ENCODE measurements at regions not wholly inside any gene's neighbourhood (a gene's known extent, or its start where the extent isn't known, plus 50 kb on each side); places are given as distances from the start of the nearest gene placed in this dataset.

DNA sequence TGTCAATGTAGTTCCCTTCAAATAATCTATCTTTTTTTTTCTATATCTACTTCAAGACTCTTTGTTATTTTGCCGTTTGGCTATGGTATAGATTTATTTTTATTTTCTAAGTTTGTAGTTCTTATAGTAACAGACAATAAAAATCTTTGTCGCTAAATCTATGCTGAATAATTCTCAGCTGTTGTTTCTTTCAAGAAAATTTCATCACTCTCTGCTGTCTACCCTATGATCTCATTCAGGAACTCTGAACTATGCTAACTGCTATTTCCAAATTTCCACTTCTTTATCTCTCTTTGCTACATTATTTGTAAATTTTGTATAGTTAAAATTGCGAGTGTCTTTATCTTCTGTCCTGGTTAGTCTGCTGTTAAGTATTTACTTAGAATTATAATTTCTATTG is 353.6 kb downstream of the LRFN5 start:
- DNase-seq (ENCODE audit: low spot score) (no peak), ATAC-seq (no peak)
- Histone ChIP-seq H3K79me2 (replicated peaks; ENCODE audit: insufficient read depth) (no peaks in the 10 kb centered on the region), H3F3A (replicated peaks; ENCODE audit: low read depth) (no peaks in the 10 kb centered on the region), H3K9me2 (ENCODE audit: insufficient read depth) (no peaks in the 10 kb centered on the region), H3K27me3 (ENCODE audit: insufficient read depth) (no peaks in the 10 kb centered on the region), H4K20me1 (replicated peaks; ENCODE audit: insufficient read depth) (no peaks in the 10 kb centered on the region), H3K27ac (ENCODE audit: low read depth) (no peak overlapping the region), H3K4me1 (ENCODE audit: insufficient read depth) (no peaks in the 10 kb centered on the region), H3K36me3 (ENCODE audit: insufficient read depth) (no peaks in the 10 kb centered on the region), H3K4me3 (no peak overlapping the region), H3K4me2 (no peak overlapping the region), H2AFZ (no peak overlapping the region)
- TF ChIP-seq JUNB (IDR thresholded peaks at IDR 0.05; ENCODE audit: unreplicated experiment): no peak
- TF ChIP-seq, protein P1, sequence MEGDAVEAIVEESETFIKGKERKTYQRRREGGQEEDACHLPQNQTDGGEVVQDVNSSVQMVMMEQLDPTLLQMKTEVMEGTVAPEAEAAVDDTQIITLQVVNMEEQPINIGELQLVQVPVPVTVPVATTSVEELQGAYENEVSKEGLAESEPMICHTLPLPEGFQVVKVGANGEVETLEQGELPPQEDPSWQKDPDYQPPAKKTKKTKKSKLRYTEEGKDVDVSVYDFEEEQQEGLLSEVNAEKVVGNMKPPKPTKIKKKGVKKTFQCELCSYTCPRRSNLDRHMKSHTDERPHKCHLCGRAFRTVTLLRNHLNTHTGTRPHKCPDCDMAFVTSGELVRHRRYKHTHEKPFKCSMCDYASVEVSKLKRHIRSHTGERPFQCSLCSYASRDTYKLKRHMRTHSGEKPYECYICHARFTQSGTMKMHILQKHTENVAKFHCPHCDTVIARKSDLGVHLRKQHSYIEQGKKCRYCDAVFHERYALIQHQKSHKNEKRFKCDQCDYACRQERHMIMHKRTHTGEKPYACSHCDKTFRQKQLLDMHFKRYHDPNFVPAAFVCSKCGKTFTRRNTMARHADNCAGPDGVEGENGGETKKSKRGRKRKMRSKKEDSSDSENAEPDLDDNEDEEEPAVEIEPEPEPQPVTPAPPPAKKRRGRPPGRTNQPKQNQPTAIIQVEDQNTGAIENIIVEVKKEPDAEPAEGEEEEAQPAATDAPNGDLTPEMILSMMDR (conservative IDR thresholded peaks at IDR 0.05; ENCODE audit: low read depth in 2 of 2): no peak
- no peaks in the 10 kb centered on the region; the same call in 2 of the 3 replicates for H3K9me3 Mint-ChIP-seq
- no peak overlapping the region for H3K4me3 Mint-ChIP-seq
- no peaks in the 10 kb centered on the region for H3K4me1 Mint-ChIP-seq
- no peak overlapping the region for H3K27ac Mint-ChIP-seq
- no peaks in the 10 kb centered on the region for H3K27me3 Mint-ChIP-seq (ENCODE audit: insufficient read depth, low read depth, poor library complexity)
- H3K36me3 Mint-ChIP-seq (ENCODE audit: low read depth): no peaks in the 10 kb centered on the region

DNA sequence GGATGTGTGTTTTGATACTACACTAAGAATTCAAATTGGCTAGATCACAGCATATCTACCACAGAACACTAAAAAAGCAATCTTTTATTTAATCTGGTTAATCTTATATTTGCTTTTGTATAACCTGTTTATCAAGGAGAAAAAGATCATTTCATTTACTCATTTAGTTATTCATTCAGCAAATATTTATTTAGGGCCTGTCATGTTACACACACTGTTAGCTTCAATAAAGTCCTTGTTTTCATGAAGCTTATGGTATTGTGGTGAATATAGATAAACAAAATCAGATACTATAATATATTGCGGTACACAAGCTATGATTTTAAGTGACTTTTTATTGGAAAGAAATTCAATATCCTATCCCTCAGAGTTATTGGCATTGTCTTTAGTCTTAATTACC is 350.8 kb downstream of the LRFN5 start:
- no peaks in the 10 kb centered on the region for H3K9me3 Mint-ChIP-seq
- no peak overlapping the region for H3K4me3 Mint-ChIP-seq
- Histone ChIP-seq H2AFZ (no peak overlapping the region), H3K27me3 (ENCODE audit: insufficient read depth) (no peaks in the 10 kb centered on the region), H3K4me1 (ENCODE audit: insufficient read depth) (no peaks in the 10 kb centered on the region), H3K9me2 (ENCODE audit: insufficient read depth) (no peaks in the 10 kb centered on the region), H3K36me3 (ENCODE audit: insufficient read depth) (no peaks in the 10 kb centered on the region), H3K4me2 (no peak overlapping the region), H3F3A (replicated peaks; ENCODE audit: low read depth) (no peaks in the 10 kb centered on the region), H3K4me3 (no peak overlapping the region), H4K20me1 (replicated peaks; ENCODE audit: insufficient read depth) (no peaks in the 10 kb centered on the region), H3K27ac (ENCODE audit: low read depth) (no peak overlapping the region), H3K79me2 (replicated peaks; ENCODE audit: insufficient read depth) (no peaks in the 10 kb centered on the region)
- DNase-seq (ENCODE audit: low spot score) (no peak), ATAC-seq (no peak)
- no peak overlapping the region for H3K27ac Mint-ChIP-seq
- no peaks in the 10 kb centered on the region for H3K36me3 Mint-ChIP-seq (ENCODE audit: low read depth)
- no peaks in the 10 kb centered on the region for H3K27me3 Mint-ChIP-seq (ENCODE audit: insufficient read depth, low read depth, poor library complexity)
- H3K4me1 Mint-ChIP-seq: no peaks in the 10 kb centered on the region
- TF ChIP-seq, protein P1 (conservative IDR thresholded peaks at IDR 0.05; ENCODE audit: low read depth in 2 of 2): no peak
- TF ChIP-seq NANOG (IDR thresholded peaks at IDR 0.05; ENCODE audit: borderline replicate concordance) (no peak), EZH2 (IDR thresholded peaks at IDR 0.05; ENCODE audit: low read depth, unreplicated experiment) (no peak), POLR2AphosphoS5 (IDR thresholded peaks at IDR 0.05; ENCODE audit: low read depth) (no peak), CREB1 (CRISPR knock-in tag; IDR thresholded peaks at IDR 0.05; ENCODE audit: low read depth) (no peak), EZH2phosphoT487 (IDR thresholded peaks at IDR 0.05; ENCODE audit: unreplicated experiment) (no peak), STAT1 (IDR thresholded peaks at IDR 0.05; ENCODE audit: unreplicated experiment) (no peak), ZNF331 (CRISPR knock-in tag; IDR thresholded peaks at IDR 0.05; ENCODE audit: low read depth) (no peak), ZNF114 (CRISPR knock-in tag; IDR thresholded peaks at IDR 0.05) (no peak), JUNB (IDR thresholded peaks at IDR 0.05; ENCODE audit: unreplicated experiment) (no peak)
- TF ChIP-seq, protein P2, sequence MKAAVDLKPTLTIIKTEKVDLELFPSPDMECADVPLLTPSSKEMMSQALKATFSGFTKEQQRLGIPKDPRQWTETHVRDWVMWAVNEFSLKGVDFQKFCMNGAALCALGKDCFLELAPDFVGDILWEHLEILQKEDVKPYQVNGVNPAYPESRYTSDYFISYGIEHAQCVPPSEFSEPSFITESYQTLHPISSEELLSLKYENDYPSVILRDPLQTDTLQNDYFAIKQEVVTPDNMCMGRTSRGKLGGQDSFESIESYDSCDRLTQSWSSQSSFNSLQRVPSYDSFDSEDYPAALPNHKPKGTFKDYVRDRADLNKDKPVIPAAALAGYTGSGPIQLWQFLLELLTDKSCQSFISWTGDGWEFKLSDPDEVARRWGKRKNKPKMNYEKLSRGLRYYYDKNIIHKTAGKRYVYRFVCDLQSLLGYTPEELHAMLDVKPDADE (IDR thresholded peaks at IDR 0.05): no peak
- TF ChIP-seq, protein P3, sequence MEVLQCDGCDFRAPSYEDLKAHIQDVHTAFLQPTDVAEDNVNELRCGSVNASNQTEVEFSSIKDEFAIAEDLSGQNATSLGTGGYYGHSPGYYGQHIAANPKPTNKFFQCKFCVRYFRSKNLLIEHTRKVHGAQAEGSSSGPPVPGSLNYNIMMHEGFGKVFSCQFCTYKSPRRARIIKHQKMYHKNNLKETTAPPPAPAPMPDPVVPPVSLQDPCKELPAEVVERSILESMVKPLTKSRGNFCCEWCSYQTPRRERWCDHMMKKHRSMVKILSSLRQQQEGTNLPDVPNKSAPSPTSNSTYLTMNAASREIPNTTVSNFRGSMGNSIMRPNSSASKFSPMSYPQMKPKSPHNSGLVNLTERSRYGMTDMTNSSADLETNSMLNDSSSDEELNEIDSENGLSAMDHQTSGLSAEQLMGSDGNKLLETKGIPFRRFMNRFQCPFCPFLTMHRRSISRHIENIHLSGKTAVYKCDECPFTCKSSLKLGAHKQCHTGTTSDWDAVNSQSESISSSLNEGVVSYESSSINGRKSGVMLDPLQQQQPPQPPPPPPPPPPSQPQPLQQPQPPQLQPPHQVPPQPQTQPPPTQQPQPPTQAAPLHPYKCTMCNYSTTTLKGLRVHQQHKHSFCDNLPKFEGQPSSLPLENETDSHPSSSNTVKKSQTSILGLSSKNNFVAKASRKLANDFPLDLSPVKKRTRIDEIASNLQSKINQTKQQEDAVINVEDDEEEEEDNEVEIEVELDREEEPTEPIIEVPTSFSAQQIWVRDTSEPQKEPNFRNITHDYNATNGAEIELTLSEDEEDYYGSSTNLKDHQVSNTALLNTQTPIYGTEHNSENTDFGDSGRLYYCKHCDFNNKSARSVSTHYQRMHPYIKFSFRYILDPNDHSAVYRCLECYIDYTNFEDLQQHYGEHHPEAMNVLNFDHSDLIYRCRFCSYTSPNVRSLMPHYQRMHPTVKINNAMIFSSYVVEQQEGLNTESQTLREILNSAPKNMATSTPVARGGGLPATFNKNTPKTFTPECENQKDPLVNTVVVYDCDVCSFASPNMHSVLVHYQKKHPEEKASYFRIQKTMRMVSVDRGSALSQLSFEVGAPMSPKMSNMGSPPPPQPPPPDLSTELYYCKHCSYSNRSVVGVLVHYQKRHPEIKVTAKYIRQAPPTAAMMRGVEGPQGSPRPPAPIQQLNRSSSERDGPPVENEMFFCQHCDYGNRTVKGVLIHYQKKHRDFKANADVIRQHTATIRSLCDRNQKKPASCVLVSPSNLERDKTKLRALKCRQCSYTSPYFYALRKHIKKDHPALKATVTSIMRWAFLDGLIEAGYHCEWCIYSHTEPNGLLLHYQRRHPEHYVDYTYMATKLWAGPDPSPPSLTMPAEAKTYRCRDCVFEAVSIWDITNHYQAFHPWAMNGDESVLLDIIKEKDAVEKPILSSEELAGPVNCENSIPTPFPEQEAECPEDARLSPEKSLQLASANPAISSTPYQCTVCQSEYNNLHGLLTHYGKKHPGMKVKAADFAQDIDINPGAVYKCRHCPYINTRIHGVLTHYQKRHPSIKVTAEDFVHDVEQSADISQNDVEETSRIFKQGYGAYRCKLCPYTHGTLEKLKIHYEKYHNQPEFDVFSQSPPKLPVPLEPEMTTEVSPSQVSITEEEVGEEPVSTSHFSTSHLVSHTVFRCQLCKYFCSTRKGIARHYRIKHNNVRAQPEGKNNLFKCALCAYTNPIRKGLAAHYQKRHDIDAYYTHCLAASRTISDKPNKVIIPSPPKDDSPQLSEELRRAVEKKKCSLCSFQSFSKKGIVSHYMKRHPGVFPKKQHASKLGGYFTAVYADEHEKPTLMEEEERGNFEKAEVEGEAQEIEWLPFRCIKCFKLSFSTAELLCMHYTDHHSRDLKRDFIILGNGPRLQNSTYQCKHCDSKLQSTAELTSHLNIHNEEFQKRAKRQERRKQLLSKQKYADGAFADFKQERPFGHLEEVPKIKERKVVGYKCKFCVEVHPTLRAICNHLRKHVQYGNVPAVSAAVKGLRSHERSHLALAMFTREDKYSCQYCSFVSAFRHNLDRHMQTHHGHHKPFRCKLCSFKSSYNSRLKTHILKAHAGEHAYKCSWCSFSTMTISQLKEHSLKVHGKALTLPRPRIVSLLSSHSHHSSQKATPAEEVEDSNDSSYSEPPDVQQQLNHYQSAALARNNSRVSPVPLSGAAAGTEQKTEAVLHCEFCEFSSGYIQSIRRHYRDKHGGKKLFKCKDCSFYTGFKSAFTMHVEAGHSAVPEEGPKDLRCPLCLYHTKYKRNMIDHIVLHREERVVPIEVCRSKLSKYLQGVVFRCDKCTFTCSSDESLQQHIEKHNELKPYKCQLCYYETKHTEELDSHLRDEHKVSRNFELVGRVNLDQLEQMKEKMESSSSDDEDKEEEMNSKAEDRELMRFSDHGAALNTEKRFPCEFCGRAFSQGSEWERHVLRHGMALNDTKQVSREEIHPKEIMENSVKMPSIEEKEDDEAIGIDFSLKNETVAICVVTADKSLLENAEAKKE (CRISPR knock-in tag; IDR thresholded peaks at IDR 0.05): no peak

Measured in GM23338 (cell line).